ENCODE measurements at regions not wholly inside any gene's neighbourhood (a gene's known extent, or its start where the extent isn't known, plus 50 kb on each side); places are given as distances from the start of the nearest gene placed in this dataset.

DNA sequence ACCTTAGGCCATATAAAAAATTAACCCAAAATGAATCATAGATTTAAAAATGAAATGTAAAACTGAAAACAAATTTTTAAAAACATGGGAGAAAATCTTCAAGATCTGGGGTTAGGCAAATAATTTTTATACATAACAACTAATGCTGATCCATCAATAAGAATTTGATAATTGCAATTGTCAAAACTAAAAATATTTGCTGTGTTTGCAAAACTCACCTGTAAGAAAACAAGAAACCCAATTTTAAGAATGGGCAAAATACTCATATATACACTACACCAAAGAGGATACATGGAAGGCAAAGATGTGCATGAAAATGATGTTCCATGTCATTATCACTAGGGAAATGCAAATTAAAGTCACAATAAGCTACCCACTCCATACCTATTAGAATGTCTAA lies 194.8 kb upstream of the NRP1 start:
- no peak for DNase-seq (ENCODE audit: low read depth in 4 of 6, low spot score in 6 of 6)
- no peaks in the 10 kb centered on the region for H3K9me3 ChIP-seq (ENCODE audit: control insufficient read depth, insufficient read depth, low read length)
- H3K27me3 ChIP-seq (ENCODE audit: control insufficient read depth, insufficient read depth, low read length), result no peaks in the 10 kb centered on the region

DNA sequence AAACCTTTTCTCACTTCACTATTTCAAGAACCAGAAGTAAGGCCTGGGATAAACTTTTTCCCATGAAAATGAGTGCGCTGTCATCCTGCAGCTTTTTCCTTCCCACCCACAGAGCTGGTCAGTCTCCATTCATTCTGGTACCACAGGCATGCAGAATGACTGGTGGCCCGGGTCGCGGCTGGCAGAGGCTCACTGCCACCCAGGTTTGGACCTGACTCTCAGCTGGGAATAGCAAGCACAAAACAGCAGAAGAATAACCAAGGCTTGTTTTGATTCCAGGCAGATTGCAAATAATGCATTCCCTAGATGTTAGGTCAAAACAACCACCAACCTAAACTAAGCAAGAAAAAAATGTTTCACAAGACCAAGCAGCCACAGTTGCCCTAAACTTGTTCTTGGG lies 190.5 kb upstream of the NRP1 start:
- Histone ChIP-seq H3K4me3 (ENCODE audit: low read depth, low read length) (no peak overlapping the region), H3K27me3 (ENCODE audit: control insufficient read depth, insufficient read depth, low read length) (no peaks in the 10 kb centered on the region), H3K36me3 (ENCODE audit: control insufficient read depth, insufficient read depth, low read length) (no peaks in the 10 kb centered on the region), H3K4me1 (ENCODE audit: control insufficient read depth, insufficient read depth, low read length) (peaks cover 2% of the 10 kb centered on the region), H3K27ac (ENCODE audit: low read depth, low read length) (no peak overlapping the region), H3K9me3 (ENCODE audit: control insufficient read depth, insufficient read depth, low read length) (no peaks in the 10 kb centered on the region)
- DNase-seq (ENCODE audit: low read depth in 4 of 6, low spot score in 6 of 6), result no peak
- 50% methylated on average over 4 of the region's 4 CpGs for WGBS (ENCODE audit: insufficient coverage)

More for the DNA sequence above, 194.8 kb upstream of the NRP1 start:
- Histone ChIP-seq H3K4me1 (ENCODE audit: control insufficient read depth, insufficient read depth, low read length) (peaks cover 2% of the 10 kb centered on the region), H3K4me3 (ENCODE audit: low read depth, low read length) (no peak overlapping the region), H3K27ac (ENCODE audit: low read depth, low read length) (no peak overlapping the region), H3K36me3 (ENCODE audit: control insufficient read depth, insufficient read depth, low read length) (no peaks in the 10 kb centered on the region)

DNA sequence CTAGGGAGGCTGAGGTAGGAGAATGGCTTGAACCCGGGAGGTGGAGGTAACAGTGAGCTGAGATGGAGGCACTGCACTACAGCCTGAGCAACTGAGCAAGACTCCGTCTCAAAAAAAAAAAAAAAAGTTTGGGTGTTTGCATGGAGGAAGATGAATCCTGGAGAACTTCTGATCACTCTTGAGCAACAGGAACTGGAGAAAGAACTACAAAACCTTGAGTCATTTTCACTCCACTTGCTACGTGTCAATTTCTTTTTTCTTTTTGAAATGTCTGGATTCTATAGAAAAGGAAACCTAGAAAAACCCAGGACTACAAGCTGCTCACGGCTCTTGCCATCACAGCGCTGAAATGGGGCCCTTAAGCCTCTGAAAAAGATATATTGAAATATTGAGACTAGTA lies 189.6 kb upstream of the NRP1 start:
- H3K36me3 ChIP-seq (ENCODE audit: control insufficient read depth, insufficient read depth, low read length), result no peaks in the 10 kb centered on the region
- H3K9me3 ChIP-seq (ENCODE audit: control insufficient read depth, insufficient read depth, low read length), result no peaks in the 10 kb centered on the region
- WGBS (ENCODE audit: insufficient coverage), result 75% methylated on average over 2 of the region's 5 CpGs
- H3K4me1 ChIP-seq (ENCODE audit: control insufficient read depth, insufficient read depth, low read length), result peaks cover 2% of the 10 kb centered on the region
- no peaks in the 10 kb centered on the region for H3K27me3 ChIP-seq (ENCODE audit: control insufficient read depth, insufficient read depth, low read length)
- H3K27ac ChIP-seq (ENCODE audit: low read depth, low read length), result no peak overlapping the region
- DNase-seq (ENCODE audit: low read depth in 4 of 6, low spot score in 6 of 6), result no peak
- H3K4me3 ChIP-seq (ENCODE audit: low read depth, low read length), result no peak overlapping the region

DNA sequence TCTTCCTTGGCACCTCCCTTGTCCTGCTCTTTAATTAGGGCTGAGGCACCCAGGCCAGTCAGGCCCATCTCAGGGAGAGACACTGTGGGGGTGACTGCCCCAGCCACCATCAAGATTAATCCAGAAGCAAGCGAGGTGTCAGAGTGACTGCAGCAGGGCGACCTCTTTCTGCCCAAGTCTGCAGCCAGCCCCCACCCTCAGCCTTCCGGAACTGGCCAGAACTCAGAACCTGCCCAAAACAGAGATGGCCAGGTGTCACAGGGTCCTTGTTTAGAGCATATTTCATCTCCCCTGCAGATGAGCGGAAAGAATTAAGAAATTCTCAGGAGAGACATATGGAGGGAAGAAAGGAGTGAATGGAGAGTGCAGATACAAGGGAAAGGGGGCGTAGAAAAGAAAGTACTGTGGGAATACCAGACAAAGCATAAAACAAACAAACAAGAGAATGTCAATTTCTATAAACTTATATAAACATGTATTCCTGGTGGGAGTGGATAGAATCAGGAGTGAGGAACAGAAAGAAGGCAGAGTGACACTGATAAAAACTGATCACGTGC lies 188.8 kb upstream of the NRP1 start:
- no peaks in the 10 kb centered on the region for H3K9me3 ChIP-seq (ENCODE audit: control insufficient read depth, insufficient read depth, low read length)
- no peak overlapping the region for H3K4me3 ChIP-seq (ENCODE audit: low read depth, low read length)
- H3K27me3 ChIP-seq (ENCODE audit: control insufficient read depth, insufficient read depth, low read length), result no peaks in the 10 kb centered on the region
- no peak for DNase-seq (ENCODE audit: low read depth in 4 of 6, low spot score in 6 of 6)
- H3K4me1 ChIP-seq (ENCODE audit: control insufficient read depth, insufficient read depth, low read length), result peaks cover 2% of the 10 kb centered on the region
- no peaks in the 10 kb centered on the region for H3K36me3 ChIP-seq (ENCODE audit: control insufficient read depth, insufficient read depth, low read length)
- H3K27ac ChIP-seq (ENCODE audit: low read depth, low read length), result no peak overlapping the region
- 87% methylated on average over 4 of the region's 6 CpGs for WGBS (ENCODE audit: insufficient coverage)

DNA sequence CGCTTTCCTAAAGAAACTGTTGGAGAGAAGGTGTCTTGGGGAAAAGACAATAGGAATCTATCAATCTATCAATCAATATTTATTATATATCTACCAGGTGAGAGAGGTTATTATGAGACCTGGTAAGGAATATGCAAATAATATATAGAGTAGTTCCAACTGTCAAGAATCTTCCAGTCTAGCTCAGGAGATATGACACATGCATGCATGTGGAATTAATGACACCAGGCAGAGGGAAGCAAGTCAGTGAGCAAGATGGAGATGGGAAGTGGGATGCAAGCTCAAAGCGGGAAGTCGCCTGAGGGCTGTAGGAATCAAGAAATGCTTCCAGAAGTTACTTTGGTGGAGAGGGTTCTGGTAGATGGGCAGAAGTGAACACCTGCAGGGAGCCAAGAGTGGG lies 187.4 kb upstream of the NRP1 start:
- H3K36me3 ChIP-seq (ENCODE audit: control insufficient read depth, insufficient read depth, low read length), result no peaks in the 10 kb centered on the region
- no peak for DNase-seq (ENCODE audit: low read depth in 4 of 6, low spot score in 6 of 6)
- no peaks in the 10 kb centered on the region for H3K27me3 ChIP-seq (ENCODE audit: control insufficient read depth, insufficient read depth, low read length)
- peaks cover 2% of the 10 kb centered on the region for H3K4me1 ChIP-seq (ENCODE audit: control insufficient read depth, insufficient read depth, low read length)
- no peak overlapping the region for H3K4me3 ChIP-seq (ENCODE audit: low read depth, low read length)
- no peaks in the 10 kb centered on the region for H3K9me3 ChIP-seq (ENCODE audit: control insufficient read depth, insufficient read depth, low read length)
- H3K27ac ChIP-seq (ENCODE audit: low read depth, low read length), result no peak overlapping the region
- WGBS (ENCODE audit: insufficient coverage), result 100% methylated on average over 2 of the region's 3 CpGs

DNA sequence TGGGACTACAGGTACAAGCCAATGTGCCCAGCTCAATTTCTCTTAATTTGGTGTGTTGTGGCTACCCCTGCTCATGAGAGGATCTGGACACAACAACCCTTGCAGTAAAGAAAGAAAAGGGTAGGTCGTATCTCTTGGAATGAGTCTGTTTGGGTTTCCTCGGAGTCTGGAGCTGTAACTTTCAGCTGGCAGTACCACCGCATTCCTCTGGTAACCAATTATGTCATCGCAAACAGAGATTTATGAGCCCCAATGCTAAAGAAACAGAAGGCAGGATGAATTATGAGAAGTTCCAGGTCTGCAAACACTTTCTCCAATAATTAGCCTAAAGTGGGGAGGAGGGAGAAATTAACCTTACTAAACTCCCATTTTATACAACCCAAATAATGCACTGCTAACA lies 186.6 kb upstream of the NRP1 start:
- peak in 1 of 6 donors; percentile 15 for DNase-seq (ENCODE audit: low read depth in 4 of 6, low spot score in 6 of 6)
- Histone ChIP-seq H3K4me3 (ENCODE audit: low read depth, low read length) (no peak overlapping the region), H3K9me3 (ENCODE audit: control insufficient read depth, insufficient read depth, low read length) (no peaks in the 10 kb centered on the region), H3K36me3 (ENCODE audit: control insufficient read depth, insufficient read depth, low read length) (no peaks in the 10 kb centered on the region), H3K27ac (ENCODE audit: low read depth, low read length) (no peak overlapping the region), H3K27me3 (ENCODE audit: control insufficient read depth, insufficient read depth, low read length) (no peaks in the 10 kb centered on the region), H3K4me1 (ENCODE audit: control insufficient read depth, insufficient read depth, low read length) (peaks cover 2% of the 10 kb centered on the region)
- WGBS (ENCODE audit: insufficient coverage), result 17% methylated on average over 1 of the region's 4 CpGs

DNA sequence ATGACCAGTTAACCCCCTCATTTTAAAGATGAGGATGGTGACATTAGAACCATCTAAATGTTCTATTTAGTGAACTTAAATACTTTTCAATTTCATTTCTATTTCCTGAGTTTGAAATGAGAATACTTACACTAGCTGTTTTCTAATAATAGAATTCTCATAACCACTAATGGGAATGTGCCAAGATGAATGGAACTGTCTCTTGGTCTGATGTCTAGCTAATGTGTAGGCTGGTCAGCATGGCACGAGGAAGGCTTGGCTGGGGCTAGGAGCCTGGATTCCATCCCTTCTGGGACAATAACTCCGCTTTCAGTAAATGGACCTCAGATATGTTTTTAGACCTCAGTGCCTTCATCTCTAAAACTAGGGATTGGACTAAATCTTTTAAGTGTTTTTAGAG lies 185.8 kb upstream of the NRP1 start:
- Histone ChIP-seq H3K27me3 (ENCODE audit: control insufficient read depth, insufficient read depth, low read length) (no peaks in the 10 kb centered on the region), H3K4me3 (ENCODE audit: low read depth, low read length) (no peak overlapping the region), H3K27ac (ENCODE audit: low read depth, low read length) (no peak overlapping the region), H3K4me1 (ENCODE audit: control insufficient read depth, insufficient read depth, low read length) (peaks cover 2% of the 10 kb centered on the region), H3K36me3 (ENCODE audit: control insufficient read depth, insufficient read depth, low read length) (no peaks in the 10 kb centered on the region), H3K9me3 (ENCODE audit: control insufficient read depth, insufficient read depth, low read length) (no peaks in the 10 kb centered on the region)
- DNase-seq (ENCODE audit: low read depth in 4 of 6, low spot score in 6 of 6), result no peak
- WGBS (ENCODE audit: insufficient coverage), result 60% methylated on average over 1 of the region's 2 CpGs

DNA sequence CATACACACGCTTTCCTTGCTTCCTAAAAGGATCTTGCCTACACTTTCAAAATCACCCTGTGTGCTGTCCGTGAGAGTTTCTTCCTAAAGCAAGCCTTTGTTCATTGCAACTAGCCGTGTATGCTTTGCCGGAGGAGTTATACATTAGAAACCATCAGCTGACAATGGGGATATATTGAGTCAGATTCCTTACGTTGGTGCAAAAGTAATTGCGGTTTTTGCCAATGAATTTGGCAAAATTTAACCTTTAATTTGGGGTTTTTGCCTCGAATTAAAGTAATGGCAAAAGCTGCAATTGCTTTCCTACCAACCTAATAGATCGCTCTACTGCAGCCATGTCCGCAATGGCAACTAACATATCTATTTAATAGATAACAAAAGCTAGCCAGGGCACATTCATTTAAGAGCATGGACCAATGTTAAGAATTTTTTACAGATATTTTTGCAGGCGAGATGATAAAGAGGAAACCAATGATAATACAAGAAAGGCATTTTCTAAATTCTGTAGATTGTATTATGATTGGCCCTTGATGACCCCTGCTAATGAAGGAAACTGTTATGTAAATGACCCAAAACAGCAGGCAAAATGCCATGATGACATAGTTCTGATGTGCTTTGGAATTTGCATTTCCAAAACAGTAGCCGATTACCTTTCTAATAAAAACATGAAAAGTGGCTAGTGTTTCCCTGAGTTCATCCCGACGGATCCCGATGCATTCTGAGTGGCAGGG lies 184.8 kb upstream of the NRP1 start:
- Histone ChIP-seq H3K27me3 (ENCODE audit: control insufficient read depth, insufficient read depth, low read length) (no peaks in the 10 kb centered on the region), H3K4me1 (ENCODE audit: control insufficient read depth, insufficient read depth, low read length) (no peaks in the 10 kb centered on the region), H3K36me3 (ENCODE audit: control insufficient read depth, insufficient read depth, low read length) (no peaks in the 10 kb centered on the region), H3K9me3 (ENCODE audit: control insufficient read depth, insufficient read depth, low read length) (no peaks in the 10 kb centered on the region), H3K27ac (ENCODE audit: low read depth, low read length) (no peak overlapping the region), H3K4me3 (ENCODE audit: low read depth, low read length) (no peak overlapping the region)
- peak in 1 of 6 donors; percentile 19 for DNase-seq (ENCODE audit: low read depth in 4 of 6, low spot score in 6 of 6)
- WGBS (ENCODE audit: insufficient coverage), result 82% methylated on average over 11 of the region's 14 CpGs

DNA sequence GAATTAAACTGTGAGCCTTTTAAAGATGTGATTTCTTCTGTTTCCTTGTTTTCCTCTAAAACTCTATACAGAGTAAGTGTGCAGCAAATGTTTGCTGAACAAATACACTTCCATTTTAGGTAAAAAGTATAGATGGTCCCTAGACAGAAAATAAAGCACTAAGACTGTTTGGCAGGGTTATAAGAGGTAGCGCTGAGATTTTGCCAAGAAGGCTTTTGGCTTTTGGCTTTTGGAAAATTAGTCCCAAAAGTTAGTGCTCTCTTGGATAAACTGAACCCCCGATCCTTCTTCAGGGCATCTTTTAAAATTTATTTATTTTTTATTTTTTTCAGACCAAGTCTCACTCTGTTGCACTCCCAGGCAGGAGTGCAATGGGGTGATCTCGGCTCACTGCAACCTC lies 175.7 kb upstream of the NRP1 start:
- H3K9me3 ChIP-seq (ENCODE audit: control insufficient read depth, insufficient read depth, low read length), result no peaks in the 10 kb centered on the region
- no peak for DNase-seq (ENCODE audit: low read depth in 4 of 6, low spot score in 6 of 6)
- WGBS (ENCODE audit: insufficient coverage), result no CpG with 5 or more reads among the region's 3 CpGs
- H3K27ac ChIP-seq (ENCODE audit: low read depth, low read length), result no peak overlapping the region
- H3K36me3 ChIP-seq (ENCODE audit: control insufficient read depth, insufficient read depth, low read length), result no peaks in the 10 kb centered on the region
- no peaks in the 10 kb centered on the region for H3K4me1 ChIP-seq (ENCODE audit: control insufficient read depth, insufficient read depth, low read length)
- no peak overlapping the region for H3K4me3 ChIP-seq (ENCODE audit: low read depth, low read length)
- no peaks in the 10 kb centered on the region for H3K27me3 ChIP-seq (ENCODE audit: control insufficient read depth, insufficient read depth, low read length)

DNA sequence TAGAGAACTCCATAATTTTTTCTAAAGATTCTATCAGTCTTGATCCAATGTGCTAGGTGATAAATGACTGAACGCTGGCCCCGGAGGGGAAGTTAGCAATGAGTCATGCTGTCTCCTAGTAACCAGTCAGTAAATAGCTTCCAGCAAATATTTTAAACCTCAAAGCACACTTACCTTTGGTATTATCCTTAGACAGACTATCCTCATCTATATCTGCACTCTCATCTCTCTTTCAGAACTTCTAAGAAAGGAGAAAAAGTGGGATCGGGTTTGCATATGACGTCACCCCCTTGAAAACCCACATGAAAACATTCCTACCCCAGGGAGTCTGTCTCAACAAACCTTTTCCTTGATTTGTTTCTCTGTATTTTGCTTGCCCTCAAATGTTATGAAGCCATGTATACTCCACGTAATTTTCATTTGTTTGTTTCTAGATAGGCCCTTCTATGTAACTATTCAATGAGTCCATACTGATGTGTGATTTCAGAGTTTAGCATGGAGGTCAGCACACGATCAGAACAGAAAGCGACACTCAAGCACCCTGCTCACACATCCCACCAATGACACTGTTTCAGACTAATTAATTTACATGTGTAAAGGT lies 174.9 kb upstream of the NRP1 start:
- Histone ChIP-seq H3K36me3 (ENCODE audit: control insufficient read depth, insufficient read depth, low read length) (no peaks in the 10 kb centered on the region), H3K27me3 (ENCODE audit: control insufficient read depth, insufficient read depth, low read length) (no peaks in the 10 kb centered on the region), H3K27ac (ENCODE audit: low read depth, low read length) (no peak overlapping the region), H3K9me3 (ENCODE audit: control insufficient read depth, insufficient read depth, low read length) (no peaks in the 10 kb centered on the region), H3K4me3 (ENCODE audit: low read depth, low read length) (no peak overlapping the region), H3K4me1 (ENCODE audit: control insufficient read depth, insufficient read depth, low read length) (no peaks in the 10 kb centered on the region)
- peak in 2 of 6 donors; percentile 32 to 77 for DNase-seq (ENCODE audit: low read depth in 4 of 6, low spot score in 6 of 6)
- no CpG with 5 or more reads among the region's 7 CpGs for WGBS (ENCODE audit: insufficient coverage)
